ENCODE measurements at regions not wholly inside any gene's neighbourhood (a gene's known extent, or its start where the extent isn't known, plus 50 kb on each side); places are given as distances from the start of the nearest gene placed in this dataset.

- TF ChIP-seq, protein P1, sequence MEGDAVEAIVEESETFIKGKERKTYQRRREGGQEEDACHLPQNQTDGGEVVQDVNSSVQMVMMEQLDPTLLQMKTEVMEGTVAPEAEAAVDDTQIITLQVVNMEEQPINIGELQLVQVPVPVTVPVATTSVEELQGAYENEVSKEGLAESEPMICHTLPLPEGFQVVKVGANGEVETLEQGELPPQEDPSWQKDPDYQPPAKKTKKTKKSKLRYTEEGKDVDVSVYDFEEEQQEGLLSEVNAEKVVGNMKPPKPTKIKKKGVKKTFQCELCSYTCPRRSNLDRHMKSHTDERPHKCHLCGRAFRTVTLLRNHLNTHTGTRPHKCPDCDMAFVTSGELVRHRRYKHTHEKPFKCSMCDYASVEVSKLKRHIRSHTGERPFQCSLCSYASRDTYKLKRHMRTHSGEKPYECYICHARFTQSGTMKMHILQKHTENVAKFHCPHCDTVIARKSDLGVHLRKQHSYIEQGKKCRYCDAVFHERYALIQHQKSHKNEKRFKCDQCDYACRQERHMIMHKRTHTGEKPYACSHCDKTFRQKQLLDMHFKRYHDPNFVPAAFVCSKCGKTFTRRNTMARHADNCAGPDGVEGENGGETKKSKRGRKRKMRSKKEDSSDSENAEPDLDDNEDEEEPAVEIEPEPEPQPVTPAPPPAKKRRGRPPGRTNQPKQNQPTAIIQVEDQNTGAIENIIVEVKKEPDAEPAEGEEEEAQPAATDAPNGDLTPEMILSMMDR (IDR thresholded peaks at IDR 0.05), result no peak
- no peak for TF ChIP-seq POLR2A (IDR thresholded peaks at IDR 0.05)
These were observed 105.9 kb upstream of the HS6ST1 start for GRCh38 chr2:128424406-128425171.

All from Peyer's patch (tissue), 4 donors.